HG02759 (cell line): ENCODE measurements at regions not wholly inside any gene's neighbourhood (a gene's known extent, or its start where the extent isn't known, plus 50 kb on each side); places are given as distances from the start of the nearest gene placed in this dataset.

Experiments used
- ATAC-seq: cut with Tn5 transposase; IDR thresholded peaks from one replicate; pipeline ENCODE4 v1.9.1; 2021; ENCODE audit warnings: mild to moderate bottlenecking, moderate library complexity; ENCODE audit not compliant: unreplicated experiment

- no peak for ATAC-seq
Observed at GRCh38 chr10:125283836-125284614, 123.7 kb upstream of the CTBP2 start.

GRCh38 chr10:125283191-125283835 is 123.0 kb upstream of the CTBP2 start:
- no peak for ATAC-seq

- ATAC-seq = no peak
Observed at GRCh38 chr10:125281091-125281490, 120.7 kb upstream of the CTBP2 start.

GRCh38 chr10:125276133-125276532 is 115.8 kb upstream of the CTBP2 start:
- ATAC-seq = no peak

GRCh38 chr10:125274961-125275360 is 114.6 kb upstream of the CTBP2 start:
- ATAC-seq = no peak

GRCh38 chr10:125273023-125273422 is 112.7 kb upstream of the CTBP2 start:
- ATAC-seq = no peak

GRCh38 chr10:125269716-125270115 is 109.4 kb upstream of the CTBP2 start:
- no peak for ATAC-seq

- no peak for ATAC-seq
Observed at GRCh38 chr10:125266966-125267365, 106.6 kb upstream of the CTBP2 start.

- no peak for ATAC-seq
Observed at GRCh38 chr10:125266541-125266940, 106.2 kb upstream of the CTBP2 start.

- no peak for ATAC-seq
Observed at GRCh38 chr10:125265579-125265955, 105.2 kb upstream of the CTBP2 start.

- no peak for ATAC-seq
Observed at GRCh38 chr10:125264757-125265578, 104.6 kb upstream of the CTBP2 start.

GRCh38 chr10:125264091-125264490 is 103.7 kb upstream of the CTBP2 start:
- ATAC-seq = no peak

GRCh38 chr10:125263551-125263950 is 103.2 kb upstream of the CTBP2 start:
- no peak for ATAC-seq

- no peak for ATAC-seq
Observed at GRCh38 chr10:125262920-125263319, 102.6 kb upstream of the CTBP2 start.

- ATAC-seq = no peak
Observed at GRCh38 chr10:125262409-125262808, 102.0 kb upstream of the CTBP2 start.

- no peak for ATAC-seq
Observed at GRCh38 chr10:125261491-125262186, 101.3 kb upstream of the CTBP2 start.

- no peak for ATAC-seq
Observed at GRCh38 chr10:125260260-125260659, 99.9 kb upstream of the CTBP2 start.

- ATAC-seq = no peak
Observed at GRCh38 chr10:125259651-125260050, 99.3 kb upstream of the CTBP2 start.

GRCh38 chr10:125258676-125259075 is 98.3 kb upstream of the CTBP2 start:
- ATAC-seq = no peak

GRCh38 chr10:125257521-125258108 is 97.3 kb upstream of the CTBP2 start:
- no peak for ATAC-seq

- ATAC-seq = no peak
Observed at GRCh38 chr10:125256026-125256425, 95.7 kb upstream of the CTBP2 start.
